SW 1271 (cell line): ENCODE measurements at regions not wholly inside any gene's neighbourhood (a gene's known extent, or its start where the extent isn't known, plus 50 kb on each side); places are given as distances from the start of the nearest gene placed in this dataset.
A peak's percentile ranks its signal among the peaks of the same experiment; 100 is the strongest.
"Not testable (repeated sequence)": the region's sequence is repeated elsewhere in the genome, so short reads cannot be mapped to it uniquely, and the experiment has no call there.

Experiments used
- DNase-seq, 2 experiments: peaks; one replicate each; lab custom pipeline; 2025; lab: John Stamatoyannopoulos, UW

GRCh38 chr3:162719684-162720341 lies 1223.2 kb downstream of the OTOL1 start:
- peak; percentile 21 to 30 for DNase-seq

GRCh38 chr3:162721736-162722135 lies 1225.1 kb downstream of the OTOL1 start:
- no peak for DNase-seq

DNA sequence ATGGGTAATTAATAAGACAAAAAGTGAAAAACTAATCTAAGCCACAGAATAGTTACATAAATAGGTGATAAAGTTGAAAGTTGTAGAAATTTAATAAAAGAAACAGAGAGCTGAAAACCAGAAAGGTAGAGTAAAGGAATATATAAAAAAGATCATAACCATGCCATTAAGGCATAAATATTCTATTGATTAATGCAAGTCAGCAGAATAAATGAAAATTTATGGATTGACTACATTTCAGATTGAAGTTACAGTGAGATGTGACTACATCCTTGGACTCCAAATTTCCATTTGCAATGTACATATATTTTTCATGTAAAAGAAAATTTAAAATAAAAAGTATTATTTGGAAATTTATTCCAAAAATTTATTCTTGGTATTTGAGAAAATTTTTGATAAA lies 1225.7 kb downstream of the OTOL1 start:
- no peak for DNase-seq

DNA sequence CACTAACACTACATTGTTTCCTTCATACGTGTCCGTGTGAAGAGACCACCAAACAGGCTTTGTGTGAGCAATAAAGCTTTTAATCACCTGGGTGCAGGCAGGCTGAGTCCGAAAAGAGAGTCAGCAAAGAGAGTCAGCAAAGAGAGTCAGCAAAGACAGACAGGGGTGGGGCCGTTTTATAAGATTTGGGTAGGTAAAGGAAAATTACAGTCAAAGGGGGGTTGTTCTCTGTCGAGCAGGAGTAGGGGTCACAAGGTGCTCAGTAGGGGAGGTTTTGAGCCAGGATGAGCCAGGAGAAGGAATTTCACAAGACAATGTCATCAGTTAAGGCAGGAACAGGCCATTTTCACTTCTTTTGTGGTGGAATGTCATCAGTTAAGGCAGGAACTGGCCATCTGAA lies 1226.2 kb downstream of the OTOL1 start:
- not testable (repeated sequence) for DNase-seq

- no peak for DNase-seq
Observed at GRCh38 chr3:162729686-162730085, 1233.1 kb downstream of the OTOL1 start.

GRCh38 chr3:162731961-162732360 lies 1235.4 kb downstream of the OTOL1 start:
- not testable (repeated sequence) for DNase-seq

DNA sequence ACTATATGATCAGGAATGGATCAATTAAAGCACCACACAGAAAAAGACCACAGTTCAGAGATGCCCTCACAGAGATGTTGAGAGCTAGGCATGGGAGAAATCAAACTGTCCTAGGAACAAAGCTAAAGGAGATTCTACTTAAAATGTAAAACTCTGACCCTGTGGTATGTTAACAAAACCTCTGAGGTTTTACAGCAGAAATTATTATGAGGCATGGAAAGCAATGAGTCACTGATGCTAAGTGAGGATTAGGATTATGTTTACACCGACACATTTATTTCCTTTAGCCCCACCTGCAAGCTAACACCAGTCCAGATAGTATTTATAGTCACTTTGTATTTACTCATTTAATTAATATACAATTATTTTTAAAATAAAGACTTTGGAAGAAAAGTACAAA lies 1242.2 kb downstream of the OTOL1 start:
- no peak for DNase-seq

DNA sequence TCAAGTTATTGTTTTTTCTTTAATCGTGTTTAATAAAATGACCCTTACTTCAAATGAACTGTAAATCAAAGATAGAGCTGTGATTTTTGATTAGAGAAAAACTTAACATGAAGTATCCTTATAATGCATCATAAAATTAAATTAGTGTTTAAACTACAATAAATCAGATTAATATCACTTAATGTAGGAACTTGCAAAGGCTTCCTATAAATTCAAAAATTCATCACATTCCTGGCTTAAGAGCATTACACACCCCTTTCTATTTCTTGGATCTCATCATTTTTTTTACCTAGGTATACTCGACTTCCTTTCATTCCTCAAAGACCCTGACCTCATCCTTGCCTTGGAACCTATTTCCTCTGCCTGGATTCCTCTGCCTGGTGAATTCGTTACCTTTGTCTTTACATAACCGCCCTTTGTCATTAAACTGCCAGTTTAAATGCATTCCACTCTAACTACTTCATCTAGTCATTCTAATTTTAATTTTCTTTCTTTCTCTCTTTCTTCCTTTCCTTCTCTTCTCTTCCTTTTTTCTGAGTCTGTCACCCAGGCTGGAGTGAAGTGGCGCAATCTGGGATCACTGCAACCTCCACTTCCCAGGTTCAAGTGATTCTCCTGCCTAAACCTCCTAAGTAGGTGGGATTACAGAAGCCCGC lies 1244.5 kb downstream of the OTOL1 start:
- no peak for DNase-seq

- DNase-seq = no peak
Observed at GRCh38 chr3:162742159-162742717, 1245.6 kb downstream of the OTOL1 start.

DNA sequence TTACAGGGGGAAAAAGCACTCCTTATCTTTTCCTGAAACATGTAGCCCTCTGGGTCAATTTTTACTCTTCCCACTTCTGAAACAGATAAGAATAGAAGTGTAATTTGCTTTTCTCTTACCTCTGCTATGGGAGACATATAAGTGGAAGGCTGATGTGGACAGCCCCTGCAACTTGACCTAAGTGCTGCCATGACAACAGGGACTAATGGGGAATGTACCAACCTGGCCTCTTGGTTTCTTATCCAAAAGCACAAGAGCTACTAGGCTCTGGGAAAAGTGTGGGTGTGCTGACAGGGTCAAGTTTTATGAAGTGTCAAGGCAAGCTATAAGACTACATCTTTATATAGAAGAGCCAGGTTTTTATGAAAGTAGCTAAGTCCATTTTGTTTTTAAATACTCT lies 1246.5 kb downstream of the OTOL1 start:
- DNase-seq = no peak

DNA sequence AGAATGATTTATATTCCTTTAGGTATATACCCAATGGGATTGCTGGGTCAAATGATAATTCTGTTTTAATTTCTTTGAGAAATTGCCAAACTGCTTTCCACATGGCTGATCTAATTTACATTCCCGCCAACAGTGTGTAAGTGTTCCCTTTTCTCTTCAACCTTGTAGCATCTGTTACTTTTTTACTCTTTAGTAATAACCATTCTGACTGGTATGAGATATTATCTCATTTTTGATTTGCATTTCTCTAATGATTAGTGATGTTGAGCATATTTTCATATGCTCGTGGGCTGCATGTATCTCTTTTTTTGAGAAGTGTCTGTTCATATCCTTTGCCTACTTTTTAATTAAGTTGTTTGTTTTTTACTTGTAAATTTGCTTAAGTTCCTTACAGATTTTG lies 1264.2 kb downstream of the OTOL1 start:
- no peak for DNase-seq

DNA sequence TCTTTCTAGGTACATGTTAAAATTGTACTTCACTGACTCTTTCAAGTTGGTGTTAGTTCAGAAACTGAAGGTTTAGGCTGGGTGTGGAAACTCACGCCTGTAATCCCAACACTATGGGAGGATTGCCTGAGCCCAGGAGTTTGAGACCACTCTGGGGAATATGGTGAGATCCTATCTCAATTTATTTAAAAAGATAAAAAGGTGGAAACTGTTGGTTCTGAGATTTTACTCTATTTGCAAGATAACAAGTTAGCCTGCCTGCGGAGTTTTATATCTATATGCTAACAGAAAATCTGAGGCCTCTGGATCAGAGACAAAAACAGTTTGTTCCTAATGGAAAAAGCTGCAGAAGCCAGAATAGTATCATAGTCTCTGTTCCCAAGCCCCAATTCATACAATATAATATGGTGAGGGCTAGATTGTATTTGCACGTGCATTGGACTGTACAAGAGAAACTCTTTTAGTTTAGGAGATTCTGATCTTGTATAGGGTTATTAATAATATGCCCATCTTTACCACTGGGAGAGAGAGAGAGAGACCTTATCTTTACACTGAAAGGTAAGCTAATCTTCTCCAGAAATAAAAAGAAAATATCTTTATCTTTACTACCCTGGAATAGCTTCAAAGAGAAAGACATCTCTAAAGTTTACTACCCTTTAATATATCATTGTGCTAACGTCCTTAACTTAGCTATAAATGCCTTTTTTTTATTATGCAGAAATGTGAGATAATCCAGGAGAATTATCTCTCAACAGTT lies 1267.6 kb downstream of the OTOL1 start:
- DNase-seq = no peak

- no peak for DNase-seq
Observed at GRCh38 chr3:162764808-162765071, 1268.1 kb downstream of the OTOL1 start.

DNA sequence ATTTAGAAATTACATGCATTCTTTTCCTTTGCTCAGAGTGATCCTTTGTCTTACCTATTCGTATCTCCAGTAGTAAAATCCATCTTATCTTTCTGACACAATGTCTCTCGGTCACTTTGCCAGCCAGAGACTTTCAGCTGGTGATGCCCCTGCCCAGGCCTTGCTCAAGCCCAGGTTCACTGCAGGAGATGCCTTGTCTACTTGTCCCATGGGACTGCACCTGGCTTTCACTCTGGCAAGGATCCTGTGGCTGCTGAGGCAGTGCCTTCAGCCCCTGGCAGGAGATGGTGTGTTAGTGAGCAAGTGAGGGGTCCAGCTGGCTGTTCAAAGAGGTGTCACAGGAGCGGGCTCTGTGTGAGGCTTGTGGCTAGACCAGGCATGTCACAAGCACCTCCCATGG lies 1268.9 kb downstream of the OTOL1 start:
- no peak for DNase-seq

GRCh38 chr3:162769564-162769963 lies 1273.0 kb downstream of the OTOL1 start:
- no peak for DNase-seq

DNA sequence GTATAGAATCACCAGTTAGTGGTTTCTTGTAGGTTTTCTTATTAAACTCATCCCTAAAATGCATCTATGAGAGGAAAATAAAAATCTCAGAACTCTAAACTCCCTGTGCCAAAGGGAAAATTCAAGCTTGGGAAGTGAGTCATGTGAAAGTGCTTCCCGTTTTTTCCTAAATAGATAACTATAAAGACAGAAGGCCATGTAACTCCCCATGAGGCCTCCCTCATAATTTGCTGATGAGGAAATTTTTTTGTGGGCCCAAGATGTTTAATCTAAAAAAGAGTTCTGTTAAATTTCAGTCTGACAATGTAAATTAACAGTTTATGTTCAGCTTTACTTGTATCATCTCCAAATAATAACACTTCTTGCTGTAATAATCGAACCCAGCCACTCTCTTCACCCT lies 1273.9 kb downstream of the OTOL1 start:
- DNase-seq = no peak

GRCh38 chr3:162774613-162775100 lies 1278.0 kb downstream of the OTOL1 start:
- DNase-seq = no peak

DNA sequence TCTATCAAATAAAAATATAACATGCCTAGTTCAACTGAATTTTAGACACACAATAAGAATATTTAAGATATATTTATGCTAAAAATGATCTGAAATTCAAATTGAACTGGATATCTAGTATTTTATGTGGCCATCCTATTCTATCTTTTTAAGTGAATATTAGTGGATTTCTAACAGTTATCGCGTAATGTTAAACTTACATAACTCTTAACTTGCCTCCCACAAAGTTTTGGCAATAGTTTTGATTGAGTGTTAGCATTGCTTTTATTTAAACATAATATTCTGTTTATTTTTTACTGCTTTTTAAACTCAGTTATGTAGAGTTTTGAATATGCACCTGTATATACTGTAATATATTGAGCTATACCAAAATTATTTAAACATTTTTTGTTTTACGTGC lies 1279.5 kb downstream of the OTOL1 start:
- DNase-seq = no peak

GRCh38 chr3:162777118-162777517 lies 1280.5 kb downstream of the OTOL1 start:
- DNase-seq = no peak

DNA sequence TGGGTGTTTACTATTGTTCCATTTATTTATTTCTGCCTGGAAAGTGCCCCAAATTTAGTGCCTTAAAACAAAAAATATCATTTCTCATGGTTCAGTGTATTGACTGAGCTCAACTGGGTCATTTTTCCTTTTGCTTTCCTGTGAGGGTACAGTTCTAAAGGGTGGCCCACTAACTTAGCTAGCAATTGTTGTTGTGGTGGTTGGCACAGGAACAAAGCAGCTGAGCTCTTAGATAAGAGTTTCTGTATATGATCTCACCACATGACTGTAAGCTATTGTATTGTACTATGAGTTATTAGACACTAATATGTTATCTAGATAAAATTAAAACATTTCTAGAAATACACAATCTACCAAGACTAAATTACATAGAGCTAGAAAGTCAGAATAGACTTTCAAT lies 1283.7 kb downstream of the OTOL1 start:
- no peak for DNase-seq

DNA sequence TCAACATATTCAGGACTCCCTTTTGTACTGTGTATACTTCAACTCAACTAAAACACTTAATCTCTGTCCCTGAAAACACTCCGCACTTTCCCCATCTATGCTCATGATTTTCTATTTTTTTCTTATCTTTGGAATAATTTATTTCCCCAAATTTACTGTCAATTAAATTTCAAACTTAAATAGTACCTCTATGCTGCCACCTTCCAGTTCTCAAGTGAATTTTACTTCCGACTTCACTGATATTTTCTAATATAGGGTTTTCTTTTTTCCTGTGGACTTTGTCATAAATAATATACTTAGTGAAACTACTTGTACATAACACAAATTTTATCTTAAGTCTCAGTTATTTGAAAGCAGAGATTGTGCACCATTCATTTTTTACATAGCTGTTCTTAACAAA lies 1303.3 kb downstream of the OTOL1 start:
- no peak for DNase-seq

DNA sequence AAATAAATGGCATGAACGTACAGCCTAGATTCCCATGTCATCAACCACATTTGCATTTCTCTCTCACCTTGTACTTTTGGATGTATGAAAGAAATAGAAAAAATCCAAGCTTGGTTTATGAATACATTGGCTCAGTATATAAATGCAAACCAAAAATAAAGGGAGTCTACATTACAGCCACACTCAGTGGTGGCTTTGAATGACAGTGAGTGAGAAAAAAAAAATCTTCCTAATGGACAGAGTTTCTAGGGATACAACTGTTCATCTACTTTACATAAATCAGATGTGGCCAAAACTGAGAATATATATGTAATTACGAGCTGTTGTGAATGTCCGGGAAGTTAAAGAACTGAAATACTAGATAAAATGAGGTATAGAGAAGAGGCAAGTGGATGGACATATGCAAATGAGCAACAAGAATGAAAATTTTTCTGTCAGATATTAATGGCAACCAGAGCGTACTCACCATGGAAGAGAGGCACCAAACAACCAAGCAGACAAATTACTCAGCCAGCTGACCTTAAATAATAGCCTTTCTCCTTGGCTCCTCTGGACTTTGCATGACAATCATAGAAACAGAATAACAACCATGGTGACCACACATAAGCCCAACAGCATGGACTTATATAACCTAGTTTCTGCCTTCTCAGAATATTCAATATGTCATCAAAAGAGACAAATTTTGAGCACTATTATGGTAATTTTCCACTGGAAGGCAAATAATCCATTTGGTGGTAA lies 1305.8 kb downstream of the OTOL1 start:
- DNase-seq = no peak
